ENCODE measurements at regions not wholly inside any gene's neighbourhood (a gene's known extent, or its start where the extent isn't known, plus 50 kb on each side); places are given as distances from the start of the nearest gene placed in this dataset.

- TF ChIP-seq CTCF (conservative IDR thresholded peaks at IDR 0.05): no peak
- TF ChIP-seq EZH2 (IDR thresholded peaks at IDR 0.05; ENCODE audit: low read depth): no peak
Measured at GRCh38 chr10:113347508-113347907, 205.3 kb upstream of the HABP2 start.

Data from PC-9 (cell line).